ACHN (cell line): ENCODE measurements at regions not wholly inside any gene's neighbourhood (a gene's known extent, or its start where the extent isn't known, plus 50 kb on each side); places are given as distances from the start of the nearest gene placed in this dataset.
A peak's percentile ranks its signal among the peaks of the same experiment; 100 is the strongest.
"Not testable (repeated sequence)": the region's sequence is repeated elsewhere in the genome, so short reads cannot be mapped to it uniquely, and the experiment has no call there.

Experiments
- DNase-seq: peaks from one replicate; pipeline ENCODE4 v3.0.0-alpha.2; 2015
- in situ Hi-C: cut with HindIII; loops from 2 replicates; pipeline ENCODE4 v1.10.0; 2017; ENCODE audit warnings: low sequenced_read_pairs, low pct_ligation_motif_present, low pct_unique_long_range_greater_than_20kb

DNA sequence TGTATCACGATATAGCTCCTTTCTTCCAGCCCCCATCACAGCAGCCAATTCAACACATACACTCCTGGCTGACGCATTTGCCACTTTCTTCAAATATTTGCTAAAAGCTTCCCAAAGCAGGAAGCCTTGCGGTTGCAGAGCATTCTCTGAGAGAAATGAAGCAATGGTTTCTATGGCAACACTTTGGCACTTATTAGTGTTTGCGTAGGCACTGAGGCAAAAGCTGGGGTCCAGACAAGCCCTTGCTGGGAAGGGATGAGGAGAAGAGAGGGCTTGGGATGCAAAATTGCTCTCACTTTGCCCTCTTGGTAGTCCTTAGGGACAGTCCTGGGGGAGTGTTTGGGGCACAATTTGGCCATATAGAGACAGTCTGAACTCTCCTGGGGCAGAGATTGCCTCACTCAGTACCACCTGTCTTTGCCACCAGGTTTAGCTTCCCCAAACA lies 55.0 kb upstream of the PAK3 start:
- in situ Hi-C loops, result no loop called here
- DNase-seq, result peak; percentile 8

DNA sequence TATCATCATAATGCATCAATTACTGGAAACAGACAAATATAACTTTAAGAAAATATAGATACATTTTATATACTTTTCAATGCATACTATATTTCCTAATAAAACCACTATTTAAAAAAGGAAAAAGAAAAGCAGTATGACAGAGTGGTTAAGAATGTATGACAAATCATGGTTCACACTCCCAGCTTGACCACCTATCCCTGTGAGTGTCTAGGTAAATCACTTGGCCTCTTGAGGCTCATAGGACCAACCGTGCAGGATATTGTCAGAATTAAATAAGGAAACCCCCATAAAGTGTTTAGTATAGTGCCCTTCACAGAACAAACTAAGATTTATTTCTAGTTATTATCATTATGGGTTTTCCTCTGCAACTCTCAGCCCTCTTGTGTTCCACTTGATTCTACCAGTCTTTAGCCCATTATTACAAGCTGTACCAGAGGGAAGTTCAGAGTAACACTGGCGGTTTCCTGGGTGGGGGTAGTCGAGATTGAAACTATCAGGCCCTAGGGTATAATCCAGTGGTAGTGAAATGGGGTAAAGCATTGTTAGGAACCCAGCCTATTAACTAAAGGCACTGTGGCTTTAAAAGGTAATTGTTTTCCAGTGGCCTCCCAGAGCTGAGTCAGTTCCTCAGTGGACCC lies 55.5 kb upstream of the PAK3 start:
- in situ Hi-C loops, result no loop called here
- DNase-seq, result no peak

GRCh38 chrX:111039606-111040005 lies 56.4 kb upstream of the PAK3 start:
- DNase-seq, result no peak

DNA sequence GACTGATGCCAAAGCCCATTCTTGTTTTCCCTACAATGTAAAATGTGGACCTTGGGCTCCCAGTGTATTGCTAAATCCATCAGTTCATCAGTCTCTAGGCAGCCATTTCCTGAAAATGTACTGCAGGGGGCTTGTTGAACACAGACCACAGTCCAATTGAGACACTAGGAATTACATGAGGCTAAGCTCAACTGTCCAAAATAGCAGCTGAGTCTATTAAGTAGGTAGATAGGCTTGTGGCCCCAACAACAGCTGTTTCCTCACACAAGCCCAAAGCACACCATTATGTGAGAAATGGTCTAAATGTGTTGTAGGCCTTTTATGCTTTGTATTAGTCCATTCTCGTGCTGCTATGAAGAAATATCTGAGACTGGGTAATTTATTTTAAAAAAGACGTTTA lies 60.0 kb upstream of the PAK3 start:
- no peak for DNase-seq
- in situ Hi-C loops, result no loop called here

More at GRCh38 chrX:111039606-111040005, 56.4 kb upstream of the PAK3 start:
- in situ Hi-C loops, result no loop called here

DNA sequence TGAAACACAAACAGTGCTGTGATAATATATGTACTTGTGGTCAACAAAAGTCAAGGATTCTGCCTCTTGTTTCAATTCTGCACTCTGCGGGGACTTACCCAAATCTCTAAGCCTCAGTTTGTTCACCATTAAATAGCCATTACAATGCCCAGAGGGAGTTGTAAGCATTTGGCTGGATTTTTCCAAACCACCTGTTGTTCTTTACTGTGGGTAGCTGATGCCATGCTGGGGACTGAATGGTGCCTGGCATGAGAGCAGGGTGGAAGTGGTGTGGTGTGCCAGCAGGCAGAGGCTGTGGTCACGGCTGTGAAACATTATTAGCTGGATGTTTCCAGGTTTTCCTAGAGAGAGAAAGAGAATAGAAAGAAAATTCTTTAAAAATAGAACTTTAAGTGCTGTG lies 60.7 kb upstream of the PAK3 start:
- in situ Hi-C loops, result no loop called here
- DNase-seq, result no peak

GRCh38 chrX:111022998-111023397 lies 73.0 kb upstream of the PAK3 start:
- in situ Hi-C loops, DNase-seq: not testable (repeated sequence)

GRCh38 chrX:111020283-111020682 lies 75.7 kb upstream of the PAK3 start:
- no peak for DNase-seq
- in situ Hi-C loops, result no loop called here

GRCh38 chrX:111013778-111014455 lies 82.1 kb upstream of the PAK3 start:
- in situ Hi-C loops, result no loop called here
- no peak for DNase-seq

- no peak for DNase-seq
- in situ Hi-C loops, result no loop called here
Observed at GRCh38 chrX:111010111-111010510, 85.9 kb upstream of the PAK3 start.

GRCh38 chrX:111009256-111009655 lies 86.7 kb upstream of the PAK3 start:
- no peak for DNase-seq
- in situ Hi-C loops, result no loop called here

DNA sequence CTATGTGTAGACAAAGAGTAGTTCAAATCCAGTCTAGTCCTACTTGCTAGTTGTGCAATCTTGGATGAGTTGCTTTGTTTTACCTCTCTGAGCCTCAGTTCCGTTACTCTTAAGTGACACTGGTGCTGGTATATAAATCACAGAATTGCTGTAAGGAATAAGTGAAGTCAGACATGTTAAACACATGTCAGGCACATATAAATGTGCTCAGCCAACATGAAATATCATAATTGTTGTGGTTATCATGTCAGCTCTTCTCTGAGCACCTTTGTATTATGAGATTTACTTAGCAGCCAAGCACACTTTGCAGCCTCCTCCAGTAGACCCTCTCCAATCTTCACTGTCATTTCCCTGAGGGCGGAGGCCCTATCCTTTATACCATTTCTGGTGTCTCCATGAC lies 87.9 kb upstream of the PAK3 start:
- in situ Hi-C loops, result no loop called here
- DNase-seq, result no peak

- DNase-seq, result no peak
- in situ Hi-C loops, result no loop called here
Observed at GRCh38 chrX:111007238-111007637, 88.8 kb upstream of the PAK3 start.

DNA sequence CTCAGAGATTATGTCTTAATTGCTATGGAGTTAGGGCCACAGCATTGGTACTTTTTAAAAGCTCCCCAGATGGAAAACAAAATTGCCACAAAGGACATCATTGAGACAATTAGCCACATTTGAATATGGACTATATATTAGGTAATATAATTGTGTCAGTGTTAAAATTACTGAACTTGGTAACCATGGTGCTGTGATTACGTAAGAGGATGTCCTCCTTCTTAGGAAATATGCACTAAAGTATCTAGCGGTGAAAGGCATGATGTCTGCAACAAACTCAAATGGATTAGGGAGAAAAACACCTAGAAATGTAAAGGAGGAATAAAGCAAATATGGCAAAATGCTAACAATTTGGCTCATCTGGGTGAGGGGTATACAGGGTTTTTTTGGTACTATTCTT lies 89.9 kb upstream of the PAK3 start:
- in situ Hi-C loops, result no loop called here

DNA sequence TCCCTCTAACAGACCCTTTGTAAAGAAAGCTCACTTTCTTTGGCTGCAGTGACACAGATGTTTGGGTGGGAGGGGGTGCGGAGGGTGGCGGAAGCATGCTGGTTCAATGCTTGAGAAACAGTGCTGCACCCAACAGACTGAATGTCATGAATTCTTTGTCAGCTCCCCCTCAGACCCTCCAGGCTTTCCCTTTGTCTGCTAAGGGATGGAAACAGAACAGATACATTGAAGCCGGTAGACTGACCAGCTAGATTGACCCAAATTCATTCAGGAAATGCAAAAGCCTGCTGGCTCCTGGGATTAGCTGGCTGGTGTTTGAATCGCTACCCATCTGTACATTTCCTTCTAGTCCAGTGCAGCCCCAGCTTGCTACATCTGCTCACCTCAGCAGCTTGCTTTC lies 90.8 kb upstream of the PAK3 start:
- in situ Hi-C loops, result no loop called here
- DNase-seq, result no peak

More for the DNA sequence above, 89.9 kb upstream of the PAK3 start:
- no peak for DNase-seq

DNA sequence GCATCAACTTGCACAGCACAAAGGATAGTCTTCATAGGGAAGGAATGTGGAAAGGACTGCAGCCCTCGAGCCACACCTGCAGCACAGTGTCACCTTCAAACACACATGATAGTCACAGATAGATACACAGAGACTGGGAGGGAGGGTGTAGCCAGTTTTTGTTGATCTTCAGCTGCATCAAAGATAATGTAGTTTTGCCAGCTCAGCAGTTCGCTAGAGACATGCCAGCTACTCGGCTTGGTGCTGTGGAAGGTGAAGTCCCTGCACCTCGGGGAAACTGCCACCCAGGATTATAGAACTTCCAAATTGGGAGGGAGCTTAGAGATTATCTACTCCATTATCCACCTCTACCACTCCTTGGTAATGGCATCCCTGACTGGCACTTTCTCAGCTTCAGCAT lies 92.9 kb upstream of the PAK3 start:
- DNase-seq, result no peak
- in situ Hi-C loops, result no loop called here

GRCh38 chrX:110992611-110993010 lies 103.4 kb upstream of the PAK3 start:
- peak; percentile 18 for DNase-seq
- in situ Hi-C loops, result no loop called here

DNA sequence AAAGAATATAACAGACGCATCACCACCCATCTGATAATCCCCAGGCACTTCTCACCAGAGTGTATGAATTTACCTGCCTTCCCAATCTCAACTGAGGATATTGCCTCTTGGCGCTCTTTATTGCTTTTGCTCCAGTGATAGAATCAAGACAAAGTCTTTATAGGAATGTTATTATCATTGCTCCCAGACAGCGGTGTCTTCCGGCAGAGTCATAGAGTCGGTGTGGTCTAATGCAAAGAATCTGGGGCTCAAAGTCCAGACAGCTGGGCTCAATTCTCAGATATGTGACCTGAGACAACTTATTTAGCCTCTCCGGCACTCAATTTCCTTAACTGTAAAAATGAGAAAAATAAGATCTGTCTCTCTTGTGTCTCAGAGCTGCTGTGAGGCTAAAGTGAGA lies 106.1 kb upstream of the PAK3 start:
- in situ Hi-C loops, result no loop called here

GRCh38 chrX:110989447-110989846 lies 106.5 kb upstream of the PAK3 start:
- in situ Hi-C loops, result no loop called here
- no peak for DNase-seq

More for the DNA sequence above, 106.1 kb upstream of the PAK3 start:
- DNase-seq, result no peak

- DNase-seq, result no peak
- in situ Hi-C loops, result no loop called here
Observed at GRCh38 chrX:110987292-110987691, 108.7 kb upstream of the PAK3 start.

DNA sequence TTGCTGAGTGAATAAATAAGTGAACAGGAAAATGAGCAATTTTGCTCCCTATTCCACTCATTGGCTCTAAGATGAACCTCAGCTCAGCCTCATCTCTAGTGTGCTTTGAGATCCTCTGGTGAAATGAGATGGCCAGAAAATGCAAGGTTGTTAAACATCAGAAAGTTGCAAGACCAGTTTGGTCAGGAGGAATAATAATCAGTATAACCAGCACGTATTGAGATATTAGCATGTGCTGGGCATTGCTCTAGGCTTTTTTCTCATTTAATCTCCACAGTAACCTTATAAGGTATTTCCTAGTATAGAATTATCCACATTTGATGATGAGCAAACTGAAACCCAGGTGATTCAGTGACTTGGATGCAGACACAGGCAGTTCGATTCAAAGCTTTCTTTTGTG lies 110.5 kb upstream of the PAK3 start:
- in situ Hi-C loops, result no loop called here
- DNase-seq, result no peak
